ENCODE measurements at regions not wholly inside any gene's neighbourhood (a gene's known extent, or its start where the extent isn't known, plus 50 kb on each side); places are given as distances from the start of the nearest gene placed in this dataset.

DNA sequence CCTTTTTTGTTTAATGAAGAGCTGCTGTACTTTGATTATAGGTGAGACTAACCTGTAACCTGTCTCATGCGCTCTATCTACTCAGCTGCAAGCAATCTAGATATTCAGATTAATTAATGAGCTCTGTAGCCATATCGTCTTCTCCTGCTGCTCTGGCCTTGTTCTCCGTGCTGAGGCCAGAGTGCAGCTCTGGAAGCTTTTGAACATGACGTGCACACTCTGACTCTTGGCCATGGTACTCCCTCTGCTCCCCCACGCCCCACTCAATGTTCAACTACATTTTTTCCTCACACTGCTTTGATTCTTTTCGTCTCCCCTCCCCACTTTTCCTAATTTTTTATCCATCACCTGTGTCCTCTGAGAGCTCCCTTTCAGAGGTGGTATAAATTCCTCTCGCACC, 751.8 kb downstream of the FGF9 start:
- no peak for DNase-seq (ENCODE audit: low read depth in 2 of 2)

DNA sequence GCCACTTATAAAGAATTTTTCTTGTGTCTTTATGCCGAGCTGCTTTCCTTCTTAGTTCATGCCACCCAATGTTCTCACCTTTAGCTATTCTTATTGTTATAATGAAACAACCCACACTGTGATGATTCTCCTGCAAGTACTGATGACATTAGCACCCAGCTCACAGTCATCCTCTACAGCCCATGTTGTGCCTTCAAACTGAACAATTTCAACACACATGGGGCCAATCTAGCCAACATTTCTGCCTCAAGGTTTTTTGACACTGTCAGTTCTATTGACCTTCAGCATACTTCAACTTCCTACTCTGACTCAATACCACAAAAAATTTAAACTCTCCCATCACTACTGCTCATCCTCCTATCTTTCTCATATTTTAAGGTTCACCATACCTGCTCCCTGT, 752.4 kb downstream of the FGF9 start:
- no peak for DNase-seq (ENCODE audit: low read depth in 2 of 2)

DNA sequence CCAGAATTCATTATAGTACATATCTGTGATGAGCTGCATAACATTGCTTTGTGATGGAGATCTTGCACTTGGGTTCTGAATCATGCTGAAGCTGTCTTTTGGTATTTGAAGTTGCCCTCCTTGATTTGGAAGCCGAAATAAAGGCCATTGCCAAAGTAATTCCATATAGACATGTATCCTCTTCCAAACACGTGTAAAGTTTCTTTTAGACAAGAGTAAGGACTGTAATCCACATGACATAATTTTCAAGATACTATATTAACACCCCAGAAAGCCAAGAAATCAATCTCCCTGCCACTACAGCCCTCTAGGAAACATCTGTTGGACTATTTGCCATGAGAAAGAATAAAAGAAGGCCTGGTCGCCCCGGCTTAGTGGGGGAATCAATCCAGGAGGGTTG, 754.2 kb downstream of the FGF9 start:
- DNase-seq (ENCODE audit: low read depth in 2 of 2), result no peak

DNA sequence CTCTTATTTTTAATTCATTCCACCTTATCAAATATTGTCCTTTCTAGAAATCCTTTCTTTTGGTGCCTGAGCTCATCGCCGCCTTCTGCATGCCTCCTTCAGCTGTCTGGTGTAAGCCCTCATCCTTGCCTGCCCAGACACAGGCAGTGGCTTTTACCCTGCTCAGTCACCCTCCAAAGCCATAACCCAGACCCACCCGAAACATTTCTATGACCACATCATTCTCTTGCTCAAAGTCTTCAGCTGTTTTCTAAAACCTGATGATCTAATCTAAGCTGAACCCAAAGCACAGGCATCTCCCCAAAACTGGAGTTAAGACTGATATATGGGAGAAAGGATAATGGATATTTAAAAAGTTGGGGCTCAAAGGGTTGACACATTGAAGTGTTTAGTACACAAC, 753.7 kb upstream of the SGCG start:
- no peak for DNase-seq (ENCODE audit: low read depth in 2 of 2)

DNA sequence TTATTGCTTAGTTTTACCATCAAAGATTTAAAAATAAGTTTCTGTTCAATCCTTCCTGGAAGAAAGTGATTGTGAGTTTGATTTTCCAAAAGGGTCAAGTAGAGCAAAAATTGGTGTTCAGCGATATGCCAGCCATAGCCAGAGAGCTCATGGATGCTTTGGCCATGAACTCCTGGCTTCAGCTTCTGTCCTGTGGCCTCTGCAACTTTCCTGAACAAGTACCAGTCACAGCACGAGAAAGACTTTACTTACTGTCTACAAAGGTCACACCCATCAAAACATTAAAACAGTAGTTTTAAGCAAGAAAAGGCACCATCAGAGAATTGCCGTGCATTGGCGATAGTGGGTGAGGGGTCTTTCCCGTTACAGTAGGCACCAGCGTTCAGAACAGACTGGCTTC, 753.0 kb upstream of the SGCG start:
- no peak for DNase-seq (ENCODE audit: low read depth in 2 of 2)

DNA sequence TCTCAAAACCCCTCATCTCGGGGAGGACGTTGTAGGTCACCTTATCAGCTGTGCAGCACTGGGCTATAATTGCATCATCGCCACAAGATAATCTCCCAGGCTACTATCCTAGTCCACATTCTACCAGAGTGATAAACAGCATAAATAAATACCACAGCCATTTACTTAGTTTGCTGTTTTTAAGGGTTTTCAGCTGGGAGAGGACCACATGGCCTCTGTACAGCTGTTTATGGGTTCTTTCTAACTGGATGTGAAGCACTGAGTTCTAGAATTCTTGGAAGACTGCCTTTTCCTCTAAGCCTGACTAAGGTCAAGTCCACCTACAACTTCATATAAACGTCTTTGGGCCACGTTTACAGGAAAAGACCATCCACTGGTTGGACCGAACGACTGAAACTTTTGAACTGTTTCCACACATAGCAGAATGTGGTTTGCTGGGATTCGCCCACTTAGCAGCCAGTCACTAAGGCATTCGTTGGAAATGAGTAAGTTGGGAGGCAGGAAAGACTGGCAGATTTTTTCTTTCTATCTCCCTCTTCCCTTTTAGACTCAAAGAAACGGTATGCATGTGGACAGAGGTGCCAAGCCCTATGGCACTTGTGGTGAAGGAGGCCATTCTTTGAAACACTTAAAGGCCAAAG, 752.5 kb upstream of the SGCG start:
- DNase-seq (ENCODE audit: low read depth in 2 of 2), result no peak

DNA sequence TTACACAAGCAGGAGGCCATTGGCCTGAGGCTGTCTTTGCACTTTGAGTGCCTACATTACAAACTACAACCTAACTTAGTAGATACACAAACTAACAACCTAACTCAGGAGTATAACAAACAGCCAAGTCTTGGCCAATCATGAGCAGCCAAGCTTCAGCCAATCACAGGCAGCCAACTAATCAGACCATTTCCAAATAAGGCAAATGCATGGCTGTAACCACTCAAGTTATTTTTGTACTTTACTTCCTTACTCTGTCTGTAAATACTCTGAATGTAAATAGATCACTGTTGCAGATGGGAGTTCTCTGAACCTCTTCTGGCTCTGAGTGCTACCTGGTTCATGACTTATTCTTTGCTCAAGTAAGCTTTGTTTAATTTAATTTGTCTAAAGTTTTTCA, 748.1 kb upstream of the SGCG start:
- DNase-seq (ENCODE audit: low read depth in 2 of 2), result no peak

DNA sequence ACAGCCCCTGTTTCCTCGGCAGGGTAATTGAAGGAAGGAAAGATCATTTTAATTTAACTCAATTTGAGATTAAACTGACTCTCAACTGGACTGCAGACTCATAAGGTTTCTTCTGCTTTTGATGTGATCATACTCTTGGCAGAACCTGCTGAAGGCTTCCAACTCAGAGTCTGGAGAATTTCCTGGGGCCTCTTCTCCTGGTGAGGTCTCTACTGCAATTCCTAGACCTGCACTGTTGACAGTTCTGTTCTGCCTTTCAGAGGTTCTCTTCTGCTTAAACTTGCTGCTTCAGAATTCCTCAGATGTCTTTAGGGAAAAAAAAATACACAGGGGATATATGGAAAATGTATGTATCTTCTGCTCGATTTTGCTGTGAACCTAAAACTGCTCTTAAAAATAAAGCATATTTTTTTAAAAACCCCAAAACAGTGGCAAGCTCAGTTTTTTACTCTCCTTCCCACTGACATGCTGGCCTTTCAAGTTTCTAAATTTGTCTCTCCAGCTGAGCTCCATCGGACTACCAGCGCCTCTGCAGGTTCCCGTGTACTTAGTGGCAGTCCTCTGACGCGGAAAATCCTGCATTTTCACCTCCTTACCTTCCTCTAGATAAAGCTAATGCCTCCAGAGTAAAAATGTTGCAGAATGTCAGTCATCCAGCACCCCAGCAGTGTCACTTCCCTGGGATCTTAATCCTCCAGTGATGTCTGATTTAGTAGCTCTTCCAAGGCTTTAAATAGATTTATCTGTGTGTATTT, 733.5 kb upstream of the SGCG start:
- no peak for DNase-seq (ENCODE audit: low read depth in 2 of 2)

DNA sequence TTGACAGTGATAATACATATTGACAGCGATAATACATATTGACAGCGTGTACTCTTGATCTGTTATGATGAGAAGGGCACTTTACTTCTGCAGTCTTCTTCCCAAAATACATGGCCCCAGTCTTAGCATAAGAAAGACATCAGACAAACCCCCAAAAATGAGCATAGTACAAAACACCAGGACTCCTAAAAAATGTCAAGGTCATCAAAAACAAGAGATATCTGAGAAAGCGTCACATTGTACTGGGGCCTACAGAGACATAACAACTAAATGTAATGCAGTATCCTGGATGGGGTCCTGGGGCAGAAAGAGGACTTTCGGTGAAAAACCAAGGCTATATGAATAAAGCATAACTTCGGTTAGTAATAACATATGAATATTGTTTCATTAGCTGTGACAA, 731.5 kb upstream of the SGCG start:
- DNase-seq (ENCODE audit: low read depth in 2 of 2), result no peak

DNA sequence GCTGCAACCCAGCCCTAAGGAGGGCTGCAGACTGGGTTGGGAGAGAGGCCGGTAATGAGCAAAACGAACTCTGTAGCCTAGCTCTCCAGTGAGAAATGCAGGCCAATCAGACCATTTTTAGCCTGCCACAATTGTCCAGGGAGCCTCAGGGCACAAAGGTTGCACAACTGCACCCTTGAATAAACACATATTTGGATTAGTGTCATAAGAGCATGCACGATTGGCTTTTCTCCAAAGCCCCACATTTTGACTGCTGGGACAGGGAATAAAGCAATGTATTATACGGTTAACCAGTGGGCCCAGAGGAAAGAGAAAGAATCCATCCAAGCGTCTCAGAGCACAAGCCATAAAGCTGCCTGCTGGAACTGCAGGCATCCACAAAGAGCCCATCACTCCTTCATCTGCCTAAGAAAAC, 729.4 kb upstream of the SGCG start:
- DNase-seq (ENCODE audit: low read depth in 2 of 2), result no peak

DNA sequence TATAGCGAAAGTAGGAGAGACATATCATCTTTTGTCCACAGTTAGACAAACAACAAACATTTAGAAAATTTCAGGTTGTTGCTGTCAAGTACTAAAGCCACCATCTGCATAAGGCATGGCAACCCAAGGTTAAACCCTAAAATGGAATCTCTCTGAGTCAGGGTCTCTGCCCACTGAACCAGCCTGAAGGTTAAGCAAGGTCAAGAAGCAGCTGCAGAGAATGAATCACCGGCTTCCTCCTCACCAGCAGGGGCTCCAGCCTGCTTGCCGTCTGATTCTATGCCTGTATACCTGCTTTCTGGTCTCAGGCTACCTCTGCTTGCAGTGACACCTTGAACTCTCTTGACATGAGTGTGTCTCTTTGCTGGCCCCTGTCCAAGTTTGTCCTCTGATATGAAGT, 726.2 kb upstream of the SGCG start:
- DNase-seq (ENCODE audit: low read depth in 2 of 2), result no peak

DNA sequence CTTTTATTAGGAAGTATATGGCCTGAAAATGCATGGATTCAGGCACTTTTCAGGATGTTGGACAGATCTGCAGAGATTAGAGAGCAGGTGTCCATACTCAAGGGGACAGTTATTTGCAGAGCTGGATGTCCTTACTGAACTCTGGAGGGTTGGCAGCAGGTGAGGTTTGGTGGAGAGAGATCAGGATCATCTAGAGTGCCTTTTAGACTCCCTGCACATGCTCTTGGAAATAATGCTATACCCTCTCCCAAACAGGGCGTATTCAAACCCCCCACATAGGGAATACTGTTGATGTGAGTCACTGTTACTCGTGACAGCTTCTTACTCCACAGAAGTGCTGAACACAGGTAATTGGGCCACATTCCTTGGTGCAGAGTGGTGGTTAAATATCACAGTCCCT, 725.7 kb upstream of the SGCG start:
- no peak for DNase-seq (ENCODE audit: low read depth in 2 of 2)

DNA sequence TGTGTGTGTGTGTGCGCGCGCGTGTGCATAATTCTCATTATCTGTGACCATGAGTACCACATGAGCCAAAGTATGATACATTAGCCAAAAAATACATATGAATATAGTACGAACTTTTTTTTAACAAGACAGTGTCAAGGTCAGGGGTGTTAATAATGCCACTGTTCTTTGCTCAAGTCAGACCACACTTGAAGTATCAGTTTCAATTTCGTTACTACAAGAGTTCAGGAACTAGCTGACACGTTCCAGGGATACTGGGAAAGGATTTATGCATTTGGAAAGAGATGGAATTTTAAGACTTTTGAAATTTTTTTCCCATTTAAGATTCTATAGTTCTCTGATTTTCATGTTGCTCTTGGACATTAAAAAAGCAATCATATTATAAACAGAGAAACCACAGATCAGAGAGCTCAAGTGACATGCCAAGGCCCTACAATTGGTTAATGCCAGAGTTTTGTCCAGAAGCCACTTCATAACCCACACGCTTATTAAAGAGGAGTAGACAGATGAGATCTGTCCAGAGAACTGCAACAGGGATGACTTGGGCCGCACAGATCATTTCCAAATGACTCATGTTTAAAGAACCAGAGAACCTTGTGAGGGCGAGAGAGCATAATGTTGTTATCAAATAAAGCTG, 718.8 kb upstream of the SGCG start:
- DNase-seq (ENCODE audit: low read depth in 2 of 2), result no peak

DNA sequence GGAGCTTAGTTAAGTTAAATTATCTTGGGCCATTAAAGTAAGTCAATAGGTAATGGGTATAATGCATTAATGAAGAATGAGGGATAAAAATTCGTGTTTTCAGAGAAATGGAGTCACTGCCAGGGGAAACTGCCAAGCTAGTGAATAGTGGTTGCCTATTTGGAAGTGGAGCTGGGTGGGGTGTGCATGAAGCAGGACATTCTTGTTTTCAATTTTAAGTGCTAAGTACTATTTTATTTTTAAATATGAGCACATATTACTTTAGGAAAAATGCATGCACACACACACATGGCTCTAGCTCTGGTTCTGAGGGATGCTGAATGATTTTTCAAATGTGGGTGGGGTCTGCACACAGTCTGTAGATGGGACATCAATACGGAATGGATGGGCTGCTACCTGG, 717.7 kb upstream of the SGCG start:
- DNase-seq (ENCODE audit: low read depth in 2 of 2), result no peak

DNA sequence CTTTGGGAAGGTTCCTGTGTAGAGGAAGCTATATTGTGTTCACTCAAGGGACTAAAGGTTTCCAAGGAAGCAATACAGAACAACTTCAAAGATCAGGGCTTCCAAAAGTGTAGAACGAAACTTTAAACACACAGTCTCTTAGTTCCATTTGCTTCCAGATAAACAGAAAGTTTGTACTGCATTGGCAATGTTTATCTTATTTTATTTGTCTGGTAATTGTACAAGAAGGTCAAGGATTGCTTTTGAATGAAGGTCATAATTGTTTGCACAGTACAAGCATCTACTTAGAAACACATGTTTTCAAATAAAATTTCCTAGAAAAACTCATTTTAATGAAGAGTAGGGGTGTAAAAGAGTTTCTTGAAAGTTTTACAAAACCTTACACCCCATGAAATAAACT, 712.7 kb upstream of the SGCG start:
- no peak for DNase-seq (ENCODE audit: low read depth in 2 of 2)

DNA sequence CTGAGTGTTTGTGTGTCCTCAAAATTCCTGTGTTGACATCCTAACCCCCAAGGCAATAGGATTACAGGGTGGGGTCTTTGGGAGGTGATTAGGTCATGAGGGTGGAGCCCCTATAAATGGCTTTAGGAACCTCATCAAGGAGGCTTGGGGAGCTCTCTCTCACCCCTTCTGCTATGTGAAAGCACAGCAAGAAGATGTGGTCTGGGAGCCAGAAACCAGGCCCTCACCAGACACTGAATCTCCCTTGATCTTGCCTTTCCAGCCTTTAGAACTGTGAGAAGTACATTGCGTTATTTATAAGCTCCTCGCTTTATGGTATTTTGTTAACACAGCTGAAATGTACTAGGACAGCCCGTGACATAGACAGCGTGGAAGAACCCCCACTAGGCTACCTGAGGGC, 712.0 kb upstream of the SGCG start:
- DNase-seq (ENCODE audit: low read depth in 2 of 2), result no peak

DNA sequence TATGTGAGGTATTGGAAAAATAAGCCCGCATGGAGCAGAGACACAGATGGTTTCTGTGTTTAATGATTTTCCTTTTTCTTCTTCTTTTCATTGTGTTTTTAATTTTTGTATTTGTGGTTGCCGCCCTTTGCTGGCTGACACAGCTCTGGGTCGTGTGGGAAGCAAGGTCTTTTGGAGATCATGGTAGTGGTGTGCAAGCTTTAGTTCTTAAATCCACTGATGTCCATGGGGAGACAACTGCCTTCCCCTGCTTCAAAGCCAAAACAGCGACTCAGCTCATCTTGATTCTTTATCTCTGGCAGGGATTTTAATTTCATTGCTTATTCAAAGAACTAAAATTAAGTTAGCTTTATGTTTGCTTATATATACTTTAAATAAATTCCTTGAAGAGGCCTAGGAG, 711.3 kb upstream of the SGCG start:
- DNase-seq (ENCODE audit: low read depth in 2 of 2), result no peak

DNA sequence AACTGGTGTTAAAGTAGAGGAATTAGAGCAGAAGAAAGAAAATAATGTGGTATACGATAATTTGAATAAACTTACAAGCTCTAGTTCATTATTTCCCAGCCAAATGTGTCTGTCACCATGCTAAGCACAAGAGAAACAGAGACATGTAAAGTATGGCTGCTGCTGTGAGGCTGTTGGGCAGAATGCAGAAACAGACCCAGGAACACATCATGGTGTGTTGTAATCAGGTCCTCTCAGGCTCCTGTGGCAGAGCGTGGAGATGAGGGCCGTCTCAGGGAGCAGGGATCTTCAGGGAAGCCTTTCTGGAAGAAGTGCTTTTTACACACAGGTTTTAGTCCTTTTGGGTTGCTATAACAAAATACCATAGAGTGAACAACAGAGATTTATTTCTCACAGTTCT, 710.7 kb upstream of the SGCG start:
- DNase-seq (ENCODE audit: low read depth in 2 of 2), result no peak

DNA sequence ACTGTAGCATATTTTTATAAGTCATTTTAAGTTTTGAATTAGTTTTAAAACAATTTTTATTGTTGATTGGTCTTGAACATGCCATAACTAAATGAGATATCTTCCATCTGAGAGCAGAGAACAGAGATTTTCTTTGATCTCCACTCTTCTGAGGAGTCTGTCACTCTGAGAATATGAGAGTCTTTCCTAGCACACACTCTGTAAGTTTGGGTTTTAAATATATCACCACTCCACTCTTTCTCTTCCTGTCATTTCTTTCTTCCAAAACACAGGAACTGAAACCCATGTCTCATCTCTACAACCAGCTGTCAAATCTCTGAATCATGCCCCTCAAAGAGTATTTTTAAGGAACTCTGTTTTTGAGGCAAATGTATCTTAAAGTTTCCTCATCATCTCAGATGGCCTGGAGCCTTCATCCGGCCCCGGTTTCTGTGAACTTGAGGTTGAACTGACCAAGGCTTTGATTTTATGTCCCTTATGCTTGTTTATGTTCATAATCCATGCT, 698.2 kb upstream of the SGCG start:
- DNase-seq (ENCODE audit: low read depth in 2 of 2), result no peak

DNA sequence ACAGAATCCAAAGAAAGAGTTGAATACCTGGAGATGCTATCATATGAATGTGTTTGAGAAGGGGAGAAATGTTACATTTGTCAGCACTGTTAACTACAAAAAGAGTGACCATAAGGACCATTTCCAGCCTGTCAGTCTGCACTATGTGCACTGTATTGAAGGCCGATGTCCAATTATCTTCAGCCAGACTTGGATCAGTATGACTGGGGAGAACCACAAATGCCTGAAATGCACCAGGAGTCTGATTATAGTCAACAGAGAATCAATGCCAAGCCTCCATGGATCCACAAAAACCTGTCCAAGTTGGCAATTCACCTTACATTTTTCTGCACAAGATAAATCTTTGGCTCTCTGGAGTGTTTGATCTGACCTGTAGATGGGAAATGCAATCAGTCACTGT, 697.5 kb upstream of the SGCG start:
- DNase-seq (ENCODE audit: low read depth in 2 of 2), result no peak

DNA sequence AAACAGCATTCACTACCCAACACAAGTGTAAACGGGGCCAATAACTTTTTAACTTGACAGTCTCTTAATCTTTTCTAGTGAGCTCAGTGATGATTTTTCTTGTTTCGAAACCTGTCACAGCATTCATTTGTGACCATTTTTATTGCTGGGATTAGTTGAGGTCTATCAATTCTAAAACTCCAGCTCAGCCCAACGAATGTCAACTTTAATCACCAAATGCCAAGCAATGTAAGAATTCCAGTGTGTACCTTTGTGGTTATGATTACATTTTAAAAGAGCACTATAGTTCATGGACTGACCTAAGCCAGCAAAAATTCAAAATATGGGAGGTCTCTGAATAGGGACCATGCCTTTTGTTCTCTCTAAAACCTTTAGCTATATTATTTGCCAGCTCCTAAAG, 694.3 kb upstream of the SGCG start:
- no peak for DNase-seq (ENCODE audit: low read depth in 2 of 2)

DNA sequence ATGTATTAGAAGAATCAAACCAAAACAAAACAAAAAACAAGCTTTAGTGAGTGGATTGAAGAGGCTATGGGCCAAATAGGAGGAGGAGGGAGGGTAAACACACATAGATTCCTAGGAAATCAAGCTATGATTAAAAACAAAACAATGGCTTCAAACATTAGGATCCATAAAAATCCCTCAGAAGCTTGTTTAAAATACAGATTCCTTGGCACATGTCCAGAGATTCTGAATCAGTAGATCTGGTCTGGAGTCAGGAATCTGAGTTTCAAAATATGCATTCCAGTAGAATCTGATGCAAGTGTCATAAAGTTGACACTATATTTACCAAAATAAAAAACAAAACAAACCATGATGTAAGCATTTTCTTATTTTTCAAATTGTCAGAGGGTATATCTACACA, 692.8 kb upstream of the SGCG start:
- no peak for DNase-seq (ENCODE audit: low read depth in 2 of 2)

DNA sequence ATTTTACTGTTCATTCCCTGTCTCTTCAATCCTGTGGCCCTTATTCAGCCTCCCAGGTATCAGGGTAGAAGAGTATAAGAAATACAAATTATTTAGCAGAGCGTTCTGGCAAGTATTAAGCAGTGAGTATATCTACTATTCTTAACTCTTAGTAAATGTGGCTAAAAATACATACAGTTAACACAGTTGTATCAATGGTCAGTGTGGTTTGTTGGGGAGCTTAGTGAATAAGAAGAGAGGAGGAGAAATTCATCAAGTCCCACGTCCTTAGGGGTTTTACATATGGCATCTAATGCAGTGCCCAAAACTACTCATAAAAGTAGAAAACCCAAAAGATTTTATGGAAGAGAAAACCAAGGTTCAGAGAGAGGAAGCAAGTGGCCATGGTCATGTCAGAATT, 691.0 kb upstream of the SGCG start:
- DNase-seq (ENCODE audit: low read depth in 2 of 2), result no peak
